Brain microvascular endothelial cell (primary cell): ENCODE measurements at regions not wholly inside any gene's neighbourhood (a gene's known extent, or its start where the extent isn't known, plus 50 kb on each side); places are given as distances from the start of the nearest gene placed in this dataset.
A peak's percentile ranks its signal among the peaks of the same experiment; 100 is the strongest.

ENCODE experiments used
- DNase-seq: peaks from one replicate; pipeline ENCODE4 v3.0.0-alpha.2; 2020
- H3K27ac ChIP-seq: fragments of 250-450 bp; sonication (Bioruptor Pico); 2 replicates; pipeline ENCODE4 v1.5.1; 2020; ENCODE audit warnings: mild to moderate bottlenecking, moderate library complexity
- H3K27me3 ChIP-seq: fragments of 250-450 bp; sonication (Bioruptor Pico); replicated peaks from 2 replicates; pipeline ENCODE4 v1.5.1; 2020; ENCODE audit warnings: mild to moderate bottlenecking
- H3K36me3 ChIP-seq: fragments of 250-450 bp; sonication (Bioruptor Pico); replicated peaks from 2 replicates; pipeline ENCODE4 v1.5.1; 2020; ENCODE audit warnings: mild to moderate bottlenecking
- H3K4me3 ChIP-seq: 2 replicates; pipeline ENCODE4 v1.5.1; 2011; ENCODE audit warnings: low read depth, mild to moderate bottlenecking, control low read depth, low read length, moderate library complexity
- in situ Hi-C: cut with HindIII; loops from 2 replicates; pipeline ENCODE4 v1.10.0; 2017; ENCODE audit warnings: low sequenced_read_pairs, low pct_ligation_motif_present
- TF ChIP-seq, protein P1 (sequence below): IDR thresholded peaks from 2 replicates; pipeline ENCODE4 v1.5.1; 2011; ENCODE audit warnings: low read depth, mild to moderate bottlenecking, moderate library complexity, low read length, control low read depth, inconsistent platforms; ENCODE audit errors: missing control alignments

GRCh38 chr5:93279296-93279963 is 301.6 kb downstream of the NR2F1-AS1 start:
- no peak for DNase-seq
- in situ Hi-C loops = no loop called here
- Histone ChIP-seq H3K36me3 (no peaks in the 10 kb centered on the region), H3K27ac (no peak overlapping the region), H3K27me3 (no peaks in the 10 kb centered on the region), H3K4me3 (no peak overlapping the region)
- TF ChIP-seq, protein P1, sequence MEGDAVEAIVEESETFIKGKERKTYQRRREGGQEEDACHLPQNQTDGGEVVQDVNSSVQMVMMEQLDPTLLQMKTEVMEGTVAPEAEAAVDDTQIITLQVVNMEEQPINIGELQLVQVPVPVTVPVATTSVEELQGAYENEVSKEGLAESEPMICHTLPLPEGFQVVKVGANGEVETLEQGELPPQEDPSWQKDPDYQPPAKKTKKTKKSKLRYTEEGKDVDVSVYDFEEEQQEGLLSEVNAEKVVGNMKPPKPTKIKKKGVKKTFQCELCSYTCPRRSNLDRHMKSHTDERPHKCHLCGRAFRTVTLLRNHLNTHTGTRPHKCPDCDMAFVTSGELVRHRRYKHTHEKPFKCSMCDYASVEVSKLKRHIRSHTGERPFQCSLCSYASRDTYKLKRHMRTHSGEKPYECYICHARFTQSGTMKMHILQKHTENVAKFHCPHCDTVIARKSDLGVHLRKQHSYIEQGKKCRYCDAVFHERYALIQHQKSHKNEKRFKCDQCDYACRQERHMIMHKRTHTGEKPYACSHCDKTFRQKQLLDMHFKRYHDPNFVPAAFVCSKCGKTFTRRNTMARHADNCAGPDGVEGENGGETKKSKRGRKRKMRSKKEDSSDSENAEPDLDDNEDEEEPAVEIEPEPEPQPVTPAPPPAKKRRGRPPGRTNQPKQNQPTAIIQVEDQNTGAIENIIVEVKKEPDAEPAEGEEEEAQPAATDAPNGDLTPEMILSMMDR = no peak

- H3K27ac ChIP-seq = no peak overlapping the region
- in situ Hi-C loops = no loop called here
- TF ChIP-seq, protein P1 = no peak
- no peak for DNase-seq
- H3K36me3 ChIP-seq = no peaks in the 10 kb centered on the region
- no peak overlapping the region for H3K4me3 ChIP-seq
- H3K27me3 ChIP-seq = no peaks in the 10 kb centered on the region
These were observed 302.1 kb downstream of the NR2F1-AS1 start for GRCh38 chr5:93278896-93279295.

DNA sequence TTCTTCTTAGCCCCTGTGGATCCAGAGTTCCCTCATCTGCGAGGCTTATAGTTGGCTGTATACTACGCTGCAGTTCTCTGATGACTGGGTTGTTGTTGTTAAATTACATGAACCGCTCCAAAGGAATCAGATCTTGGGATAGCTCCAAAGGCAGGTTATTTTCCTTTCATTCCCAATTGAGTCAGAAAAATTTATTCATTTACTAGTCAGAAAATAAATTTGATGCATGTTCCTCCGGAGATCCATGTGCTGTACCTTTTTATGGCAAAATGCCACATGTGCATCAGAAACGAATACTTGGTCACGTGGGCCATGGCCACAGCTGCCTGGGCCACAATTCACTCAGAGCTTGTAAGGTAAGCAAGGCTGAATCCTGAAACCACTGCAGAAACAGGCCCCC is 304.0 kb downstream of the NR2F1-AS1 start:
- Histone ChIP-seq H3K27me3 (no peaks in the 10 kb centered on the region), H3K27ac (no peak overlapping the region), H3K36me3 (no peaks in the 10 kb centered on the region), H3K4me3 (no peak overlapping the region)
- no peak for DNase-seq
- TF ChIP-seq, protein P1 = no peak
- in situ Hi-C loops = no loop called here

DNA sequence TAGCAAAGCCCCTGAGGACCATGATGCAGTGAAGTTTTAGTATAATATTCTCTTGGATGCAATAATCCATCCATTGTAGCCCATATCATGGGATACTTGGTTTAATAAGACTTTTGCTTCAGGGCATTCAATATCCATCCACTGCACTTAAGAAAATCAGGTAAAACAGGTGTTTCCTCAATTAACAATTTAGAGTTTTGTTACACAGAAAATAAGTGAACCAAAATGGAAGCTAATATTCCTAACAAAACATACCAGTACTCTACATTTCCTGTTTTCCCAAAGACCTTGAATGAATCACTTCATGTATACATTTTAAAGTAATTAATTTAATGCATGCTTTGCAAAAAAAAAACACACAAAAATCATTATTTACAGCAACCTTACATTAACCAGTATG is 305.6 kb downstream of the NR2F1-AS1 start:
- Histone ChIP-seq H3K36me3 (no peaks in the 10 kb centered on the region), H3K4me3 (no peak overlapping the region), H3K27ac (no peak overlapping the region), H3K27me3 (no peaks in the 10 kb centered on the region)
- no peak for DNase-seq
- in situ Hi-C loops = no loop called here
- TF ChIP-seq, protein P1 = no peak

- in situ Hi-C loops = no loop called here
- TF ChIP-seq, protein P1 = no peak
- DNase-seq = peak; percentile 72
- Histone ChIP-seq H3K27me3 (no peaks in the 10 kb centered on the region), H3K36me3 (no peaks in the 10 kb centered on the region), H3K4me3 (no peak overlapping the region), H3K27ac (peak overlapping the region; percentile 42)
These were observed 306.7 kb downstream of the NR2F1-AS1 start for GRCh38 chr5:93274291-93274690.

- in situ Hi-C loops = no loop called here
- no peak overlapping the region for H3K4me3 ChIP-seq
- H3K27me3 ChIP-seq = no peaks in the 10 kb centered on the region
- H3K27ac ChIP-seq = peak overlapping the region; percentile 42
- DNase-seq = peak; percentile 75
- TF ChIP-seq, protein P1 = no peak
- H3K36me3 ChIP-seq = no peaks in the 10 kb centered on the region
These were observed 307.8 kb downstream of the NR2F1-AS1 start for GRCh38 chr5:93273176-93273575.
